ENCODE measurements at regions not wholly inside any gene's neighbourhood (a gene's known extent, or its start where the extent isn't known, plus 50 kb on each side); places are given as distances from the start of the nearest gene placed in this dataset.

DNA sequence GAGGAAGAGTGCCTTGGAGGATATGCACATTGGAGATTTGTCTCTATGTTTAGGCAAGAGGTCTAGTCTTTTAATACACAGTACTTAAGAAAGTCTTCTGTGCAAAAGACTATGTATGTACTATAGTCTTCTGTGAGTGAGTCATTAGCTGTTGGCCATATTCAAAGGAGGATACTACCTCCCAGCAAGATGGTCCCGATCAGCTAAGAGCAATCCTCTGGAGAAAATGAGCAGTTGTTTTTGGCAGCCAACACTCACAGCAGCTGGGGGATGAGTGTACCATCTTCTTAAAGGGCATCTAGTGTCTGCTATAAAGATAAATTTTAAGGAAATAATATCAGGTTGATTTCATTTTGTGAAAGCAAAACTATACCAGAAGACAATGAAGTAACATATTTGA is 487.8 kb downstream of the KCTD12 start:
- TF ChIP-seq EP300 (IDR thresholded peaks at IDR 0.05) (no peak), POLR2AphosphoS5 (IDR thresholded peaks at IDR 0.05) (no peak), POLR2A (IDR thresholded peaks at IDR 0.05; ENCODE audit: low read depth) (no peak)
- TF ChIP-seq, protein P1, sequence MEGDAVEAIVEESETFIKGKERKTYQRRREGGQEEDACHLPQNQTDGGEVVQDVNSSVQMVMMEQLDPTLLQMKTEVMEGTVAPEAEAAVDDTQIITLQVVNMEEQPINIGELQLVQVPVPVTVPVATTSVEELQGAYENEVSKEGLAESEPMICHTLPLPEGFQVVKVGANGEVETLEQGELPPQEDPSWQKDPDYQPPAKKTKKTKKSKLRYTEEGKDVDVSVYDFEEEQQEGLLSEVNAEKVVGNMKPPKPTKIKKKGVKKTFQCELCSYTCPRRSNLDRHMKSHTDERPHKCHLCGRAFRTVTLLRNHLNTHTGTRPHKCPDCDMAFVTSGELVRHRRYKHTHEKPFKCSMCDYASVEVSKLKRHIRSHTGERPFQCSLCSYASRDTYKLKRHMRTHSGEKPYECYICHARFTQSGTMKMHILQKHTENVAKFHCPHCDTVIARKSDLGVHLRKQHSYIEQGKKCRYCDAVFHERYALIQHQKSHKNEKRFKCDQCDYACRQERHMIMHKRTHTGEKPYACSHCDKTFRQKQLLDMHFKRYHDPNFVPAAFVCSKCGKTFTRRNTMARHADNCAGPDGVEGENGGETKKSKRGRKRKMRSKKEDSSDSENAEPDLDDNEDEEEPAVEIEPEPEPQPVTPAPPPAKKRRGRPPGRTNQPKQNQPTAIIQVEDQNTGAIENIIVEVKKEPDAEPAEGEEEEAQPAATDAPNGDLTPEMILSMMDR (IDR thresholded peaks at IDR 0.05), result no peak
- no peaks in the 10 kb centered on the region for H3K4me1 ChIP-seq
- no peak overlapping the region for H3K4me3 ChIP-seq
- no peaks in the 10 kb centered on the region for H3K27me3 ChIP-seq
- peaks cover 0 to 3% (median 0%) of the 10 kb centered on the region in 4 donors for H3K9me3 ChIP-seq
- no peaks in the 10 kb centered on the region for H3K36me3 ChIP-seq
- DNase-seq (ENCODE audit: extremely low spot score), result no peak
- no peak overlapping the region for H3K27ac ChIP-seq (replicated peaks in 1 of 4)
- WGBS, result 59% methylated on average over 1 of the region's 1 CpG
- intact Hi-C loops (cut with DNase I), result no loop called here

DNA sequence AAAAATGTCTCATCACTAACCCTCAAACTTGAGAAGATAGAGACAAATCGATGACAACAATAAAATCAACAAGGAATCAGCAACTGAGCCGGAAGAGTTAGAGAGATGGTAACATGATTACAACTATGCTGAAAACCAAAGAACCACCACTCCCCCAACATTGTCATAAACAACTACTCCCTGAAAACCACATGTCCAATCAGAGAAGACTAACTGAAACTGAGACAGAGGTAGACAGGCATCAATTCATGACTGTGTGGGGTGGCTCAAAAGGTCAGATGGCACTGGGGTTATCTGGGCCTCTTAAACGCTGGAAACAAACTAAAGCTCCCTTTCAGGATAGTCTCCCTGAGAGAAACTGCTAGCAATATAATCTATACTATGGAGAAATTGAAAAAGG is 488.8 kb downstream of the KCTD12 start:
- no peak overlapping the region for H3K27ac ChIP-seq (replicated peaks in 1 of 4)
- H3K9me3 ChIP-seq, result peaks cover 0 to 3% (median 0%) of the 10 kb centered on the region in 4 donors
- TF ChIP-seq POLR2AphosphoS5 (IDR thresholded peaks at IDR 0.05) (no peak), POLR2A (IDR thresholded peaks at IDR 0.05; ENCODE audit: low read depth) (no peak)
- TF ChIP-seq, protein P1 (IDR thresholded peaks at IDR 0.05), result no peak
- 81% methylated on average over 3 of the region's 3 CpGs for WGBS
- H3K36me3 ChIP-seq, result no peaks in the 10 kb centered on the region
- no peak for DNase-seq (ENCODE audit: extremely low spot score)
- no peaks in the 10 kb centered on the region for H3K27me3 ChIP-seq
- H3K4me1 ChIP-seq, result no peaks in the 10 kb centered on the region
- intact Hi-C loops (cut with DNase I), result no loop called here
- H3K4me3 ChIP-seq, result no peak overlapping the region

DNA sequence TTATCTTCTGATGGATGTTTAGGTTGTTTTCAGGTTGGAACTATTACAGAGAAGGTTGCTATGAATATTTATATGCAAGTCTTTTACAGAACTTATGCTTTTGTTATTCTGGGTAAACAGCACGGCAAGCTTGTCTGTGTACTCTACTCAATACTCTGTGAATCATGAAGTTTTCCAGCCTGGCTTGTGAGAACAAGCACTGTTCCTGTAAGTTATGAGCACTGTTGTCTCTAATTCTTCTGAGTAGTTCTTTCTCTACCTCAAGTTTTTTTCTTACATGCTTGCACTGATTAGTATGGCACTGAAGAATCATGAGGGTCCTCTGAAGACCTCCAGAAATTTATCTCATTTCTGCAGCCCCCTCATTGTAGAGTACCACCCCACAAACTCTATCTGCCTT is 496.9 kb downstream of the KCTD12 start:
- no peak overlapping the region for H3K27ac ChIP-seq (replicated peaks in 1 of 4)
- no peaks in the 10 kb centered on the region for H3K9me3 ChIP-seq
- TF ChIP-seq POLR2AphosphoS5 (IDR thresholded peaks at IDR 0.05), result no peak
- no peak for DNase-seq (ENCODE audit: extremely low spot score)
- H3K4me3 ChIP-seq, result no peak overlapping the region
- WGBS, result 67% methylated on average over 1 of the region's 1 CpG
- no peaks in the 10 kb centered on the region for H3K27me3 ChIP-seq
- H3K36me3 ChIP-seq, result no peaks in the 10 kb centered on the region
- H3K4me1 ChIP-seq, result peaks cover 0 to 36% (median 33%) of the 10 kb centered on the region in 4 donors
- intact Hi-C loops (cut with DNase I), result loop anchor here (10.0 kb wide), 1 partner anchor 515 kb away; no protein-coding TSS in a partner anchor

DNA sequence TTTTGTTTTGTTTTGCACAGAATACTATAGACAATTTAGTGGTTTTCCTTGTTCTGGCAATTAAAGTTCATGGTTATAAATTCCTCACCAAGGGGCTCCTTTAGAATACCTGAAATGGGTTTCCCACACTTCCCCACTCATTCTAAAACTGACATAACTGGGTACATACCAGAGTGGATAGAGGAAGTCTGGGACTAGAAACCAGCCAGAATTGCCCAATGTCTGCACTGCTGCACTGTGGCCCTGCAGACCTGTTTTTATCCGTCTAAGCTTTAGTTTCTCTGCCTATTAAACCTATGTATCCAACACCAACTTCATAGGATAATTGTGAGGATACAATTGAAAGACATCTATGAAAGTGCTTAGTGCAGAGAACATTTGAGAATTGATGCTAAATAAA is 498.6 kb downstream of the KCTD12 start:
- TF ChIP-seq EP300 (IDR thresholded peaks at IDR 0.05) (no peak), POLR2A (IDR thresholded peaks at IDR 0.05; ENCODE audit: low read depth) (no peak), POLR2AphosphoS5 (IDR thresholded peaks at IDR 0.05) (no peak)
- TF ChIP-seq, protein P1 (IDR thresholded peaks at IDR 0.05), result no peak
- intact Hi-C loops (cut with DNase I), result loop anchor here (10.0 kb wide), 1 partner anchor 513 kb away; no protein-coding TSS in a partner anchor
- peaks cover 5 to 53% (median 47%) of the 10 kb centered on the region in 4 donors for H3K4me1 ChIP-seq

DNA sequence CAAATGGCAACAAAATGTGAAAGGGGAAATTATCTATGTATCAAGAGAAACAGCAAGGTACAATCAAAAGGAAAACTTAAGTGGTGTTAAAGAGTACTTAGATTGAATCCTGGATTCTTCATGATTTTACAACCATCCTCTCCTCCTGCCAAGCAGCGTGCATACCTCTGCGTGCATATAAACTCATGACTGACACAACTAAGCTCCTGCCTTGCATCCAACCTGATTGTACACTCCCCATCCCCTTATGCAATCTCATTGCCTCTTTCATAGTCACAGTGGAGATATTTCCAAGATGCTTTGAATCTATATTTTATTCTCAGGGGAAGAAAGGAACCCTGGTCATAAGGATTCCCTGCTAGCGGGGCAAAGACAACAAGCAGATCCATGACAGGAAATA is 499.9 kb downstream of the KCTD12 start:
- no peak for DNase-seq (ENCODE audit: extremely low spot score)
- Histone ChIP-seq H3K4me1 (peaks cover 5 to 53% (median 47%) of the 10 kb centered on the region in 4 donors), H3K36me3 (no peaks in the 10 kb centered on the region), H3K27ac (replicated peaks in 1 of 4) (no peak overlapping the region), H3K9me3 (no peaks in the 10 kb centered on the region), H3K4me3 (no peak overlapping the region), H3K27me3 (no peaks in the 10 kb centered on the region)
- intact Hi-C loops (cut with DNase I), result loop anchor here (10.0 kb wide), 1 partner anchor 512 kb away; no protein-coding TSS in a partner anchor
- WGBS, result 59% methylated on average over 3 of the region's 3 CpGs
- TF ChIP-seq POLR2A (IDR thresholded peaks at IDR 0.05; ENCODE audit: low read depth) (no peak), POLR2AphosphoS5 (IDR thresholded peaks at IDR 0.05) (peak in 1 of 2 donors; percentile 10), EP300 (IDR thresholded peaks at IDR 0.05) (no peak)
- TF ChIP-seq, protein P1 (IDR thresholded peaks at IDR 0.05), result no peak

More for the DNA sequence above, 498.6 kb downstream of the KCTD12 start:
- Histone ChIP-seq H3K9me3 (no peaks in the 10 kb centered on the region), H3K27ac (replicated peaks in 1 of 4) (no peak overlapping the region), H3K27me3 (no peaks in the 10 kb centered on the region), H3K36me3 (no peaks in the 10 kb centered on the region), H3K4me3 (no peak overlapping the region)
- DNase-seq (ENCODE audit: extremely low spot score), result no peak
- WGBS, result 82% methylated on average over 1 of the region's 1 CpG
